LNCaP clone FGC (cell line): ENCODE measurements at regions not wholly inside any gene's neighbourhood (a gene's known extent, or its start where the extent isn't known, plus 50 kb on each side); places are given as distances from the start of the nearest gene placed in this dataset.
A peak's percentile ranks its signal among the peaks of the same experiment; 100 is the strongest.

Source experiments
- DNase-seq: peaks from one replicate; pipeline ENCODE4 v3.0.0-alpha.2; 2011; ENCODE audit warnings: low read depth
- H3K4me3 ChIP-seq: 2 replicates; pipeline ENCODE4 v1.5.1; 2011; ENCODE audit warnings: mild to moderate bottlenecking, low read depth, low read length, control low read depth
- TF ChIP-seq, protein P1 (sequence below): IDR thresholded peaks from 2 replicates; pipeline ENCODE4 v1.5.1; 2012; ENCODE audit warnings: mild to moderate bottlenecking; ENCODE audit not compliant: control insufficient read depth, insufficient read depth; ENCODE audit errors: extremely low read depth

DNA sequence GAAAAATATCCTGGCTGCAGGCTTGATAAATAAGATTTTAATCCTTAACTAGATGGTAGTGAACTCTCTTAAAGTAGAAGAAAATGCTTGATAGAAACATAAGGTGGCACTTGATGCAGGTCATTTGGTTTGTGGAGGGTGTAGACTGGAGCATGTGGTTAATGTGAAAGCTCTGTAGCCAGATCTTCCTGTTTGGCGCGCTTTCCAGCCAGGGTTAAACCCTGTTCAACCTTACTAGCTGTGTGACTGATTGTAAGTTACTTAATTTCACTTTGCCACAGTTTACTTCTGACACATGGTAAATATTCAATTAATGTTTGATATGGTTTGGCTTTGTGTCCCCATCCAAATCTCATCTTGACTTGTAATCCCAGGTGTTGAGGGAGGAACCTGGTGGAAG, 394.0 kb downstream of the REEP3 start:
- DNase-seq, result no peak
- TF ChIP-seq, protein P1, sequence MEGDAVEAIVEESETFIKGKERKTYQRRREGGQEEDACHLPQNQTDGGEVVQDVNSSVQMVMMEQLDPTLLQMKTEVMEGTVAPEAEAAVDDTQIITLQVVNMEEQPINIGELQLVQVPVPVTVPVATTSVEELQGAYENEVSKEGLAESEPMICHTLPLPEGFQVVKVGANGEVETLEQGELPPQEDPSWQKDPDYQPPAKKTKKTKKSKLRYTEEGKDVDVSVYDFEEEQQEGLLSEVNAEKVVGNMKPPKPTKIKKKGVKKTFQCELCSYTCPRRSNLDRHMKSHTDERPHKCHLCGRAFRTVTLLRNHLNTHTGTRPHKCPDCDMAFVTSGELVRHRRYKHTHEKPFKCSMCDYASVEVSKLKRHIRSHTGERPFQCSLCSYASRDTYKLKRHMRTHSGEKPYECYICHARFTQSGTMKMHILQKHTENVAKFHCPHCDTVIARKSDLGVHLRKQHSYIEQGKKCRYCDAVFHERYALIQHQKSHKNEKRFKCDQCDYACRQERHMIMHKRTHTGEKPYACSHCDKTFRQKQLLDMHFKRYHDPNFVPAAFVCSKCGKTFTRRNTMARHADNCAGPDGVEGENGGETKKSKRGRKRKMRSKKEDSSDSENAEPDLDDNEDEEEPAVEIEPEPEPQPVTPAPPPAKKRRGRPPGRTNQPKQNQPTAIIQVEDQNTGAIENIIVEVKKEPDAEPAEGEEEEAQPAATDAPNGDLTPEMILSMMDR, result no peak
- H3K4me3 ChIP-seq, result no peak overlapping the region

DNA sequence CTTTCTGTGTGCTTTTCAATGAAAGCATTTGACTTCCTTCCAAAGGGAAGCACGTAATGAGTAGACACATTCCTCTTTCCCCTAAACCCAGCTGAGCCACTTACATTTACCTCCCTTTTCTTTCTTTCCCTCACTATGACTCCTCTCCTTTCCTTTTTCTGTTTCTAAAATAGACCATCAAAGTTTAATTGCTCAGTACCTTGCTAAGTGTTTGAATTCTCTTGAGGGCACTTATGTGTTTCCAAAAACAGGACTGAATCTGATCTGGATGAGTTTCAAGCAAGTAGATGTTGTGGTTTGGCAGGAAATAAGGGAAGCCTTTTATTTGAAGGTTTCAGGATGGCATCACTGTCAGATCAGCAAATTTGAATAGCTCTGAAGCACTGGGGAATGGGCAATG, 396.2 kb downstream of the REEP3 start:
- no peak overlapping the region for H3K4me3 ChIP-seq
- peak; percentile 60 for DNase-seq

DNA sequence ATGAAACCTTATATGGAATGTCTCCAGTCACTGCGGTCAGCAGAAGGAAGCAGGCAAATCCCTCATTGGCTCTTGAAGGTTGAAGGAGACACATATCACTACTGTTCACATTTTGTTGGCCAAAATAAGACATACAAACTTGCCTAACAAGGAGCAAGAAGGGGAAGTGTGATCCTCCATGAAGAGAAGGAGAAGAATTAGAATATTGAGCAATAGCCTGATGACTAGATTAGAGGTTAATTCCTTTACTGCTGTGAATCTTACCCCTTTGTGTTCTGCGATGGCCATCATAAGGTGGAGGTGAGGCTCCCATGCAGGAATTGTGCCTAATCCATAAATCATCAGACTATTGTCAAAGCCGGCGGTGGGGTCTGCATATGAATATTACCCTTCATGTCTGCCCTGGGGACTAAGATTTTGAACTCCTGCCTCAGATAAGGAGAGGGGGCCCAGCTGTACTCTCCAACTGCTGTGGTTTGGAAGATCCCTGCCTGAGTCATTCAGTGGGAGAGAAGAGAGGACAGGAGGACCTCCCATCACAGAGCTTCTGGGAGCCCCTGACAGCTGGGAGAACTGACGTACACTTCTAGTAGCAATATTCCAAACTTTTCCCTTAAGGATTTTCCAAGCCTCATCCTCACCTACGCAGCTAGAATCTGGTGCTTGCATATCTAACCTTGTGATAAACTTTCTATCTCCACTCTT, 398.5 kb downstream of the REEP3 start:
- no peak overlapping the region for H3K4me3 ChIP-seq
- no peak for DNase-seq
- TF ChIP-seq, protein P1, result no peak

More for the DNA sequence above, 396.2 kb downstream of the REEP3 start:
- TF ChIP-seq, protein P1, result no peak

- DNase-seq, result no peak
- TF ChIP-seq, protein P1, result no peak
- H3K4me3 ChIP-seq, result no peak overlapping the region
Observed at GRCh38 chr10:63920926-63921325, 399.7 kb downstream of the REEP3 start.

DNA sequence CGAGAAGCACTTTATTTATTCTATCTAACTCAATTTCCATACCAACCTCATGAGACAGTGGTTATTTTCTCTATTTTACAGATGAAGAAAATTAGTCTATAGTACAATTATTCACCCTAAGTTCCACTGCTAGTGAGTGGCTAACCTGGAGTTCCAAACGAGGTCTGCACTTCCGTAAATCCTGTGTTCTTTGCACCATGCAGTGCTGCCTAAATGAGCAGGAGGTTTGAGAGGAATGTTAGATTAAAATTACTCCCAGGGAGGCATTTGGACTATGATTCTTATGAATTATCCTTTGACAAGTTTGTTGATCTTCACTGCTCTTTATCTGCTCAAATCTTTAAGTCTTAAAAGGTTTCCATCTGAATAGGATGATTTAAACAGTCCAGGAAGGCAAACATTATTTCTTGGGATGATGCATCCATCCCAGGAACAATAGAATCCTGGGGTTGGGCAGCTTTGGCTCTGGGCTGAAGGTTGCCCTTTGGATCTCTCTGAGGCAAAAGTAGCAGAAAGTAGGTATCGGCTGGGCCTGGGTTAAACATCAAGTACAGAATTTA, 400.8 kb downstream of the REEP3 start:
- DNase-seq, result no peak
- TF ChIP-seq, protein P1, result no peak
- H3K4me3 ChIP-seq, result no peak overlapping the region

DNA sequence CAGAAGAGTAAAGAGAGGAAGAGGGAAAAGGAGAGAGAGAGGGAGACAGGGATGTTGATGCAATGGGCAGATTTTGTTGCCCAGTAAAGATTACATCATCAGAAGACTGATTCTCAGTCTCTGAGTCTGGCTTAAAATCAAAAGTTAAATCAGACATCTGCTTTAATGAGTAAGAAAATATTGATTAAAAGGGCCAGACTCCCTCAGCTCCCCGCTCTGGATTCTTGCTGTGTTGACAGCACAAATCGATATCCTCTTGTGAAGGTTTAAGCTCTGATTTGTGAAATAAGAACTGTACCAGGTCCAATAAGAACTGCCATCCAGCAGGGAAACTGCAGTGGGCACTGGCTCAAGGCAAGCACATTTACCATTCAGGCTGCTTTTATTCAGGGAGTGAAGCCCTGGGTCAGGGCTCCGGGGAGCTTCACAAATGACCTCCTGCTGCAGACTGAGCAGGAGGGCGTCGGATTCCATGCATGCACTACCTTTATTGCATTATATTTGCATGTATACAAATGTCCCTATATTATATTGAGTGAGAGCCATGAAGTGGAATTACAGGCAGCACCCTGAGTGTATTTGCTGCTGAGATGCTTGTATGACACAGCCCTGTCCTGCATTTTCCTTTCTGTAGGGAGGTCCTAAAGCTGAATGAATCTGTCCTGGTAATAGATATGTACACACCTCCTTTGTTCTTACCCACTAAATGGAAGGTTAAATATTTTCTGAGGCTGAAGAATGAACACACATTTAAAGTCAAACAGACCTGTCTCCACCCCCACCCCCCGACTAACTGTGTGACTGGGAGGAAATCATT, 401.5 kb downstream of the REEP3 start:
- TF ChIP-seq, protein P1, result no peak
- DNase-seq, result no peak
- H3K4me3 ChIP-seq, result no peak overlapping the region
